ENCODE measurements at regions not wholly inside any gene's neighbourhood (a gene's known extent, or its start where the extent isn't known, plus 50 kb on each side); places are given as distances from the start of the nearest gene placed in this dataset.

DNA sequence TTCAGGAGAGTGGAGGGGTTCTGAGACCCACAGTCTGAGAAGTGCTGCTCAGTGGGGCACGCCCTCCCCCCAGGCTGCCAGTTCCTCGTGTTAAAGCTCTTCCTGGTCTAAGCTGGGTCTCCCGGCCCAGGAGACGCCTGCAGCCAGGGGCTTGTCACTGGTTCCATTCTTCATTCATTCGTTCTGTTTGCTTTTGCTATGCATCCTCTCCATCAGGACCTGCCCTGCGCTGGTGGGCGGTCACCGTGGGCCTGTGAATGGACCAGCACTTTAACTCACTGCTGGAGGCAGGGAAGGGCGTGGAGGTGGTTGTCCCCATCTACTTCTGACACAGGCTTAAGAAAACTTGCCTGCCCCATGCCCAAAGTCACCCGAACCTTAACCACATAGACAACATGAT is 272.8 kb upstream of the HDAC4 start:
- TF ChIP-seq, protein P1, sequence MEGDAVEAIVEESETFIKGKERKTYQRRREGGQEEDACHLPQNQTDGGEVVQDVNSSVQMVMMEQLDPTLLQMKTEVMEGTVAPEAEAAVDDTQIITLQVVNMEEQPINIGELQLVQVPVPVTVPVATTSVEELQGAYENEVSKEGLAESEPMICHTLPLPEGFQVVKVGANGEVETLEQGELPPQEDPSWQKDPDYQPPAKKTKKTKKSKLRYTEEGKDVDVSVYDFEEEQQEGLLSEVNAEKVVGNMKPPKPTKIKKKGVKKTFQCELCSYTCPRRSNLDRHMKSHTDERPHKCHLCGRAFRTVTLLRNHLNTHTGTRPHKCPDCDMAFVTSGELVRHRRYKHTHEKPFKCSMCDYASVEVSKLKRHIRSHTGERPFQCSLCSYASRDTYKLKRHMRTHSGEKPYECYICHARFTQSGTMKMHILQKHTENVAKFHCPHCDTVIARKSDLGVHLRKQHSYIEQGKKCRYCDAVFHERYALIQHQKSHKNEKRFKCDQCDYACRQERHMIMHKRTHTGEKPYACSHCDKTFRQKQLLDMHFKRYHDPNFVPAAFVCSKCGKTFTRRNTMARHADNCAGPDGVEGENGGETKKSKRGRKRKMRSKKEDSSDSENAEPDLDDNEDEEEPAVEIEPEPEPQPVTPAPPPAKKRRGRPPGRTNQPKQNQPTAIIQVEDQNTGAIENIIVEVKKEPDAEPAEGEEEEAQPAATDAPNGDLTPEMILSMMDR (IDR thresholded peaks at IDR 0.05; ENCODE audit: low read length), result no peak
- no peak for TF ChIP-seq EZH2 (IDR thresholded peaks at IDR 0.05; ENCODE audit: borderline replicate concordance, low read length)

Data from OCI-LY1 (cell line).